Suprapubic skin (tissue), 4 donors: ENCODE measurements at regions not wholly inside any gene's neighbourhood (a gene's known extent, or its start where the extent isn't known, plus 50 kb on each side); places are given as distances from the start of the nearest gene placed in this dataset.

Experiments
- DNase-seq, 2 donors: peaks; one replicate each; pipeline ENCODE4 v3.0.0-alpha.2; 2019; ENCODE audit warnings: low spot score in 2 of 2
- H3K27ac ChIP-seq: fragments of 200-600 bp; sonication (generic); one replicate; pipeline ENCODE4 v1.5.1; 2019
- H3K27me3 ChIP-seq: fragments of 200-600 bp; sonication (generic); one replicate; pipeline ENCODE4 v1.5.1; 2019
- H3K36me3 ChIP-seq: fragments of 200-600 bp; sonication (generic); one replicate; pipeline ENCODE4 v1.5.1; 2019
- H3K4me1 ChIP-seq: fragments of 200-600 bp; sonication (generic); one replicate; pipeline ENCODE4 v1.5.1; 2019
- H3K4me3 ChIP-seq: fragments of 200-600 bp; sonication (generic); one replicate; pipeline ENCODE4 v1.5.1; 2019; ENCODE audit warnings: mild to moderate bottlenecking
- H3K9me3 ChIP-seq: fragments of 200-600 bp; sonication (generic); one replicate; pipeline ENCODE4 v1.5.1; 2019
- CTCF ChIP-seq, 2 donors: fragments of 200-600 bp in 1 of 2; fragments of 450-650 bp in 1 of 2; sonication (generic) in 1 of 2; IDR thresholded peaks; one replicate each; pipeline ENCODE4 v1.5.1; 2016 to 2019; ENCODE audit warnings: antibody characterized with exemption in 2 of 2, mild to moderate bottlenecking in 1 of 2, moderate library complexity in 1 of 2
- EP300 ChIP-seq: sonication (generic); formaldehyde crosslinking; IDR thresholded peaks from one replicate; pipeline ENCODE4 v1.6.1; 2017; ENCODE audit warnings: antibody characterized with exemption
- POLR2A ChIP-seq, 2 donors: fragments of 450-650 bp; IDR thresholded peaks; one replicate each; pipeline ENCODE4 v1.6.1; 2017; ENCODE audit warnings: antibody characterized with exemption in 2 of 2, mild to moderate bottlenecking in 2 of 2, moderate library complexity in 2 of 2
- POLR2AphosphoS5 ChIP-seq, 3 donors: sonication (generic); formaldehyde crosslinking; IDR thresholded peaks; one replicate each; pipeline ENCODE4 v1.6.1; 2017; ENCODE audit warnings: antibody characterized with exemption in 3 of 3
- WGBS: methylation state at CpG from one replicate; pipeline ENCODE4 v1.1.5; 2018; 5-methylcytosine and 5-hydroxymethylcytosine counted together

DNA sequence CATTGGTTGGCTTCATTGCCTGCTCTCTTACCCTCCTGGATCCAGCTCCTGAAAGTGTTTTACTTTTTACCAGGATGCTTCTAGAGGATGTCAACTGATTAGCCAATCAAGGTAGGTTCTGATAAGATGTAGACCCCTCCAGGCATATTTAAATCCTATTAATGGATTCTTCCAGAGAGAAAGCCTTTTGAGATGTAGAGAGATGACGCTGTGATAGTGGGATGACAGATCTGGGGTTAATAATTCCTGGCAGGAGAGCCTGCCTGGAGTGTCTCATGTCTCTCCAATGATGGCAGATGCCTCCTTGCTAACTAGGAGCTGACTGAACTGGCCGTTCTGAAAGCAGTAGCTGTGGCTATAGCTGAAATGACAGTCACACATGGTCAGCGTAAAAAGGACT lies 116.9 kb upstream of the DTNBP1 start:
- WGBS = 46% methylated on average over 3 of the region's 3 CpGs
- Histone ChIP-seq H3K4me1 (no peaks in the 10 kb centered on the region), H3K4me3 (no peak overlapping the region), H3K36me3 (no peaks in the 10 kb centered on the region), H3K9me3 (no peaks in the 10 kb centered on the region), H3K27me3 (no peaks in the 10 kb centered on the region), H3K27ac (no peak overlapping the region)
- no peak for DNase-seq
- TF ChIP-seq POLR2A (IDR thresholded peaks at IDR 0.05) (no peak), POLR2AphosphoS5 (IDR thresholded peaks at IDR 0.05) (no peak), EP300 (no peak), CTCF (IDR thresholded peaks at IDR 0.05) (no peak)

DNA sequence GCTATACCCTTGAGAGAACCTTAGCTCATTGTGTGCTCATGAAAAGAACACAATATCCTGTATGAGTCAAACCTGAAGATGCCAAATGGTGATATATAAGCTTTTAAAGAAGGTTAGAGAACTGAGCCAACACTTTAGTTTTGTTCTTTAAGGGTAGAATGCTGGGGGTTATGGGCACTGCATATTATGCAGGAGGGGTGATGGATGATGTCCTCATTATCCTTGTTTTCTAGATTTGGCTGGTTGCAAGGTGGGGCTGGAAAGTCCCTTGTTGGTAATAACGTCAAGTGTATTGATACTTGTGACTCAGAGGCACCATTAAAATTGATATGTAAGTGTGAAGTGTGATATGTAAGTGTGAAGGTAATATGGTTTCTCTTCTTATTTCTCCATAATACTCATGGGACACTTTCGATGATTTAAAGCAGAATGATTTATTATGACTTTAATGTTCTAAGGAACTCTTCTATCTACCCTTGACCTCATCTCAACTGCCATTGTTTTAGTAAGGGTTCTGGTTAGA lies 113.7 kb upstream of the DTNBP1 start:
- Histone ChIP-seq H3K27ac (no peak overlapping the region), H3K4me3 (no peak overlapping the region), H3K36me3 (no peaks in the 10 kb centered on the region), H3K4me1 (no peaks in the 10 kb centered on the region), H3K27me3 (no peaks in the 10 kb centered on the region), H3K9me3 (no peaks in the 10 kb centered on the region)
- TF ChIP-seq CTCF (IDR thresholded peaks at IDR 0.05) (no peak), POLR2A (IDR thresholded peaks at IDR 0.05) (no peak)
- DNase-seq = no peak
- WGBS = 78% methylated on average over 2 of the region's 2 CpGs

- TF ChIP-seq CTCF (IDR thresholded peaks at IDR 0.05) (no peak), EP300 (no peak), POLR2A (IDR thresholded peaks at IDR 0.05) (no peak), POLR2AphosphoS5 (IDR thresholded peaks at IDR 0.05) (no peak)
- H3K27me3 ChIP-seq = no peaks in the 10 kb centered on the region
- no peaks in the 10 kb centered on the region for H3K4me1 ChIP-seq
Observed at GRCh38 chr6:15775741-15776140, 112.9 kb upstream of the DTNBP1 start.

DNA sequence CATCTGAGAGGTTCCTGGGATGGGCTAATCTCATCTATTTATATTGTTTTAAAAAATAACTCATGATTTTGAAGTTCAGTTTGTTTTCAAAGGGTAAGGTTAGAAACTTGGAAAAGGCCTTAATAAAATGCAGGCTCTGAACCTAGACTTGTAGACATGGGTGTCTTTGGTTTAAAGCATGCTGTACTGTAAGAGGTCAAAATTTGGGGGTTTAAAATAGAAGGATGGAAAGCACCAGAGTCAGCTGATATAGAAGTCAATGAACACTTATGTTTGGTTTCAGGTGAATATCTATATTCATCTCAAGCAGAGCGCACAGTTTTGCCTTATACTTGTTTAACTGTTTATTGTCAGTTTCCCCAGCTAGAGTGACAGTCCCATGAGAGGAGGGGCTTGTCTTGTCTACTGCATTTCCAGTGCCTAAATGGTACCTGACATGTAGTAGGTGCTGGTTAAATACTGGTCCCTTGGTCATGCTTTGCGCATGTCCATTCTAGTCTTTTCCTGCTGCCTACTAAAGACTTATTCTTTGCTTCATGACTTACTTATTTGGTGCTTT lies 112.3 kb upstream of the DTNBP1 start:
- Histone ChIP-seq H3K27me3 (no peaks in the 10 kb centered on the region), H3K36me3 (no peaks in the 10 kb centered on the region), H3K9me3 (no peaks in the 10 kb centered on the region), H3K4me3 (no peak overlapping the region), H3K27ac (no peak overlapping the region), H3K4me1 (no peaks in the 10 kb centered on the region)
- WGBS = 79% methylated on average over 2 of the region's 2 CpGs
- TF ChIP-seq CTCF (IDR thresholded peaks at IDR 0.05) = no peak
- no peak for TF ChIP-seq POLR2AphosphoS5 (IDR thresholded peaks at IDR 0.05)
- TF ChIP-seq POLR2A (IDR thresholded peaks at IDR 0.05) = no peak
- TF ChIP-seq EP300 = no peak
- DNase-seq = no peak

More at GRCh38 chr6:15775741-15776140, 112.9 kb upstream of the DTNBP1 start:
- H3K9me3 ChIP-seq = no peaks in the 10 kb centered on the region
- no peak overlapping the region for H3K27ac ChIP-seq
- no peak for DNase-seq
- no peak overlapping the region for H3K4me3 ChIP-seq
- no peaks in the 10 kb centered on the region for H3K36me3 ChIP-seq
- WGBS = 80% methylated on average over 5 of the region's 5 CpGs

DNA sequence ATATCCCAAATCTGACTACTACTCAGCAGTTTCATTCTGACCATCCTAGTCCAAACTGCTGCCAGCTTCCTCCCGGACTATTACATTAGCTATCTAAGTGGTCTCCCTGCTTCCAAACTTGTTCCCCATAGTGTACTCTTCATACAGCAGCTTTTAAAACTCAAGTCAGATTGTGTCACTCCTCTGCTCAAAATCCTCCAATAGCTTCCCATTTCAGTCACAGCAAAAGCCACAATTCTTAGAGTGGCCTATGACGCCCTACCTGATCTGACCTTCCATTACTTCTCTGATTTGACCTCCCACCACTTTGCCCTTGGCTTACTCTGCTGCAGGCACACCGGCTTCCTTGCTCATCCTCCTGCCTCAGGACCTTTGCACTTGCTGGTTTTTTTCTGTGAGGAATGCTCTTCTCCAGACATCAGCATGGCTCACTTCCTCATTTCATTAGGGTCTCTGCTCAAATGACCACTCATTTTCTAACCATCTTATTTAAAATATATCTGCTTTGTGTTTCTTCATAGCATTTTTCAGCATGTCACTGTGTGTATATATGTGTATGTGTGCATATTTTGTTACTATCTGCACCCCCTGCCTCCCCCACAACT lies 111.1 kb upstream of the DTNBP1 start:
- Histone ChIP-seq H3K27ac (no peak overlapping the region), H3K4me1 (no peaks in the 10 kb centered on the region), H3K27me3 (no peaks in the 10 kb centered on the region), H3K4me3 (no peak overlapping the region), H3K9me3 (no peaks in the 10 kb centered on the region), H3K36me3 (no peaks in the 10 kb centered on the region)
- no peak for DNase-seq
- TF ChIP-seq POLR2A (IDR thresholded peaks at IDR 0.05) (no peak), EP300 (no peak), CTCF (IDR thresholded peaks at IDR 0.05) (no peak), POLR2AphosphoS5 (IDR thresholded peaks at IDR 0.05) (no peak)
- 96% methylated on average over 3 of the region's 3 CpGs for WGBS
